HG03442 (cell line): ENCODE measurements at regions not wholly inside any gene's neighbourhood (a gene's known extent, or its start where the extent isn't known, plus 50 kb on each side); places are given as distances from the start of the nearest gene placed in this dataset.

Experiments used
- ATAC-seq: cut with Tn5 transposase; IDR thresholded peaks from one replicate; pipeline ENCODE4 v1.9.1; 2021; ENCODE audit warnings: mild to moderate bottlenecking, moderate library complexity; ENCODE audit not compliant: unreplicated experiment

GRCh38 chr9:107161338-107161737 is 121.7 kb upstream of the RAD23B start:
- ATAC-seq: no peak

- ATAC-seq: no peak
Measured at GRCh38 chr9:107163370-107163769, 119.7 kb upstream of the RAD23B start.

GRCh38 chr9:107169796-107170195 is 113.3 kb upstream of the RAD23B start:
- no peak for ATAC-seq

- no peak for ATAC-seq
Measured at GRCh38 chr9:107170801-107171200, 112.3 kb upstream of the RAD23B start.

GRCh38 chr9:107172160-107172978 is 110.7 kb upstream of the RAD23B start:
- peak; percentile 44 for ATAC-seq

- peak; percentile 65 for ATAC-seq
Measured at GRCh38 chr9:107172979-107173347, 110.1 kb upstream of the RAD23B start.

GRCh38 chr9:107173422-107174180 is 109.5 kb upstream of the RAD23B start:
- ATAC-seq: peak; percentile 16

- peak; percentile 21 for ATAC-seq
Measured at GRCh38 chr9:107174441-107174840, 108.6 kb upstream of the RAD23B start.

- no peak for ATAC-seq
Measured at GRCh38 chr9:107175041-107175440, 108.0 kb upstream of the RAD23B start.

GRCh38 chr9:107175816-107176435 is 107.2 kb upstream of the RAD23B start:
- ATAC-seq: no peak

GRCh38 chr9:107176436-107177151 is 106.5 kb upstream of the RAD23B start:
- ATAC-seq: no peak

GRCh38 chr9:107177243-107177839 is 105.7 kb upstream of the RAD23B start:
- no peak for ATAC-seq

- ATAC-seq: no peak
Measured at GRCh38 chr9:107177857-107178256, 105.2 kb upstream of the RAD23B start.

GRCh38 chr9:107178293-107178692 is 104.8 kb upstream of the RAD23B start:
- ATAC-seq: no peak

GRCh38 chr9:107180206-107180605 is 102.9 kb upstream of the RAD23B start:
- no peak for ATAC-seq

GRCh38 chr9:107183176-107183575 is 99.9 kb upstream of the RAD23B start:
- no peak for ATAC-seq

GRCh38 chr9:107188376-107188775 is 94.7 kb upstream of the RAD23B start:
- ATAC-seq: no peak

- ATAC-seq: no peak
Measured at GRCh38 chr9:107190061-107190935, 92.8 kb upstream of the RAD23B start.

- no peak for ATAC-seq
Measured at GRCh38 chr9:107190936-107191290, 92.2 kb upstream of the RAD23B start.

- no peak for ATAC-seq
Measured at GRCh38 chr9:107193251-107193650, 89.8 kb upstream of the RAD23B start.
